ENCODE measurements at regions not wholly inside any gene's neighbourhood (a gene's known extent, or its start where the extent isn't known, plus 50 kb on each side); places are given as distances from the start of the nearest gene placed in this dataset.

GRCh38 chr2:157168501-157168900 lies 89.0 kb upstream of the GALNT5 start:
- Histone ChIP-seq H3K36me3 (ENCODE audit: insufficient read depth, low read length) (no peaks in the 10 kb centered on the region), H3K4me3 (ENCODE audit: low read length) (no peak overlapping the region), H3K4me1 (ENCODE audit: insufficient read depth, low read length) (no peaks in the 10 kb centered on the region), H3K27me3 (ENCODE audit: insufficient read depth, low read length, poor library complexity, severe bottlenecking) (no peaks in the 10 kb centered on the region), H3K9me3 (ENCODE audit: low read length) (no peaks in the 10 kb centered on the region), H3K27ac (ENCODE audit: low read depth, low read length) (no peak overlapping the region)
- no peak overlapping the region for H3K4me3 Mint-ChIP-seq
- H3K36me3 Mint-ChIP-seq = no peaks in the 10 kb centered on the region
- H3K4me1 Mint-ChIP-seq = no peaks in the 10 kb centered on the region
- peaks cover 0 to 2% of the 10 kb centered on the region in 2 donors for H3K27me3 Mint-ChIP-seq
- ChIA-PET CTCF (no interaction called here), POLR2A (no interaction called here)
- DNase-seq = no peak
- H3K9me3 Mint-ChIP-seq = no peaks in the 10 kb centered on the region
- H3K27ac Mint-ChIP-seq = no peak overlapping the region

- Histone ChIP-seq H3K36me3 (ENCODE audit: insufficient read depth, low read length) (no peaks in the 10 kb centered on the region), H3K27me3 (ENCODE audit: insufficient read depth, low read length, poor library complexity, severe bottlenecking) (no peaks in the 10 kb centered on the region), H3K27ac (ENCODE audit: low read depth, low read length) (no peak overlapping the region), H3K9me3 (ENCODE audit: low read length) (no peaks in the 10 kb centered on the region), H3K4me1 (ENCODE audit: insufficient read depth, low read length) (no peaks in the 10 kb centered on the region), H3K4me3 (ENCODE audit: low read length) (no peak overlapping the region)
- ChIA-PET POLR2A (no interaction called here), CTCF (no interaction called here)
- no peak for DNase-seq
- H3K9me3 Mint-ChIP-seq = no peaks in the 10 kb centered on the region
- peaks cover 2 to 5% of the 10 kb centered on the region in 2 donors for H3K27me3 Mint-ChIP-seq
- no peaks in the 10 kb centered on the region for H3K4me1 Mint-ChIP-seq
- no peak overlapping the region for H3K27ac Mint-ChIP-seq
- no peaks in the 10 kb centered on the region for H3K36me3 Mint-ChIP-seq
- no peak overlapping the region for H3K4me3 Mint-ChIP-seq
These were observed 87.6 kb upstream of the GALNT5 start for GRCh38 chr2:157169889-157170288.

- no peak overlapping the region for H3K27ac ChIP-seq (ENCODE audit: low read depth, low read length)
- no peak overlapping the region for H3K27ac Mint-ChIP-seq
- H3K4me1 ChIP-seq (ENCODE audit: insufficient read depth, low read length) = no peaks in the 10 kb centered on the region
- no peaks in the 10 kb centered on the region for H3K9me3 Mint-ChIP-seq
- DNase-seq = no peak
- H3K27me3 ChIP-seq (ENCODE audit: insufficient read depth, low read length, poor library complexity, severe bottlenecking) = no peaks in the 10 kb centered on the region
- H3K36me3 Mint-ChIP-seq = no peaks in the 10 kb centered on the region
- H3K4me3 ChIP-seq (ENCODE audit: low read length) = no peak overlapping the region
- no peaks in the 10 kb centered on the region for H3K9me3 ChIP-seq (ENCODE audit: low read length)
- POLR2A ChIA-PET = no interaction called here
- no peak overlapping the region for H3K4me3 Mint-ChIP-seq
- H3K4me1 Mint-ChIP-seq = no peaks in the 10 kb centered on the region
- CTCF ChIA-PET = no interaction called here
- H3K36me3 ChIP-seq (ENCODE audit: insufficient read depth, low read length) = no peaks in the 10 kb centered on the region
- H3K27me3 Mint-ChIP-seq = peaks cover 2 to 5% of the 10 kb centered on the region in 2 donors
These were observed 87.2 kb upstream of the GALNT5 start for GRCh38 chr2:157170299-157170698.

- H3K4me3 Mint-ChIP-seq = no peak overlapping the region
- no peaks in the 10 kb centered on the region for H3K27me3 ChIP-seq (ENCODE audit: insufficient read depth, low read length, poor library complexity, severe bottlenecking)
- peaks cover 2 to 5% of the 10 kb centered on the region in 2 donors for H3K27me3 Mint-ChIP-seq
- ChIA-PET POLR2A (no interaction called here), CTCF (no interaction called here)
- no peak overlapping the region for H3K27ac ChIP-seq (ENCODE audit: low read depth, low read length)
- no peaks in the 10 kb centered on the region for H3K9me3 Mint-ChIP-seq
- H3K4me1 Mint-ChIP-seq = no peaks in the 10 kb centered on the region
- DNase-seq = no peak
- H3K36me3 ChIP-seq (ENCODE audit: insufficient read depth, low read length) = no peaks in the 10 kb centered on the region
- H3K36me3 Mint-ChIP-seq = no peaks in the 10 kb centered on the region
- H3K27ac Mint-ChIP-seq = no peak overlapping the region
- H3K9me3 ChIP-seq (ENCODE audit: low read length) = no peaks in the 10 kb centered on the region
- no peak overlapping the region for H3K4me3 ChIP-seq (ENCODE audit: low read length)
- H3K4me1 ChIP-seq (ENCODE audit: insufficient read depth, low read length) = no peaks in the 10 kb centered on the region
These were observed 85.3 kb upstream of the GALNT5 start for GRCh38 chr2:157172239-157172638.

- no peak overlapping the region for H3K4me3 Mint-ChIP-seq
- no peak for DNase-seq
- Histone ChIP-seq H3K4me3 (ENCODE audit: low read length) (no peak overlapping the region), H3K9me3 (ENCODE audit: low read length) (no peaks in the 10 kb centered on the region), H3K4me1 (ENCODE audit: insufficient read depth, low read length) (no peaks in the 10 kb centered on the region), H3K27ac (ENCODE audit: low read depth, low read length) (no peak overlapping the region), H3K27me3 (ENCODE audit: insufficient read depth, low read length, poor library complexity, severe bottlenecking) (no peaks in the 10 kb centered on the region), H3K36me3 (ENCODE audit: insufficient read depth, low read length) (no peaks in the 10 kb centered on the region)
- CTCF ChIA-PET = no interaction called here
- H3K27ac Mint-ChIP-seq = no peak overlapping the region
- H3K36me3 Mint-ChIP-seq = no peaks in the 10 kb centered on the region
- H3K27me3 Mint-ChIP-seq = peaks cover 2 to 5% of the 10 kb centered on the region in 2 donors
- POLR2A ChIA-PET = no interaction called here
- no peaks in the 10 kb centered on the region for H3K4me1 Mint-ChIP-seq
- no peaks in the 10 kb centered on the region for H3K9me3 Mint-ChIP-seq
These were observed 84.5 kb upstream of the GALNT5 start for GRCh38 chr2:157172866-157173578.

- H3K4me1 ChIP-seq (ENCODE audit: insufficient read depth, low read length) = no peaks in the 10 kb centered on the region
- Mint-ChIP-seq H3K27ac (no peak overlapping the region), H3K9me3 (no peaks in the 10 kb centered on the region), H3K27me3 (peaks cover 2 to 5% of the 10 kb centered on the region in 2 donors), H3K4me3 (no peak overlapping the region), H3K4me1 (no peaks in the 10 kb centered on the region), H3K36me3 (no peaks in the 10 kb centered on the region)
- H3K27ac ChIP-seq (ENCODE audit: low read depth, low read length) = no peak overlapping the region
- ChIA-PET CTCF (interaction anchor here (1.4 kb wide), 1 partner anchor 10 kb away, joined by 3 read pairs; no protein-coding TSS in a partner anchor), POLR2A (no interaction called here)
- DNase-seq = no peak
- no peak overlapping the region for H3K4me3 ChIP-seq (ENCODE audit: low read length)
- no peaks in the 10 kb centered on the region for H3K36me3 ChIP-seq (ENCODE audit: insufficient read depth, low read length)
- no peaks in the 10 kb centered on the region for H3K27me3 ChIP-seq (ENCODE audit: insufficient read depth, low read length, poor library complexity, severe bottlenecking)
- no peaks in the 10 kb centered on the region for H3K9me3 ChIP-seq (ENCODE audit: low read length)
These were observed 83.7 kb upstream of the GALNT5 start for GRCh38 chr2:157173740-157174184.

- no peak overlapping the region for H3K4me3 Mint-ChIP-seq
- DNase-seq = no peak
- Histone ChIP-seq H3K27me3 (ENCODE audit: insufficient read depth, low read length, poor library complexity, severe bottlenecking) (no peaks in the 10 kb centered on the region), H3K4me1 (ENCODE audit: insufficient read depth, low read length) (no peaks in the 10 kb centered on the region), H3K9me3 (ENCODE audit: low read length) (no peaks in the 10 kb centered on the region), H3K27ac (ENCODE audit: low read depth, low read length) (no peak overlapping the region), H3K4me3 (ENCODE audit: low read length) (no peak overlapping the region), H3K36me3 (ENCODE audit: insufficient read depth, low read length) (no peaks in the 10 kb centered on the region)
- ChIA-PET POLR2A (no interaction called here), CTCF (interaction anchor here (1.4 kb wide), 1 partner anchor 9 kb away, joined by 3 read pairs; no protein-coding TSS in a partner anchor)
- no peaks in the 10 kb centered on the region for H3K4me1 Mint-ChIP-seq
- H3K27ac Mint-ChIP-seq = no peak overlapping the region
- no peaks in the 10 kb centered on the region for H3K9me3 Mint-ChIP-seq
- peaks cover 2 to 5% of the 10 kb centered on the region in 2 donors for H3K27me3 Mint-ChIP-seq
- no peaks in the 10 kb centered on the region for H3K36me3 Mint-ChIP-seq
These were observed 83.2 kb upstream of the GALNT5 start for GRCh38 chr2:157174321-157174720.

- peaks cover 2 to 5% of the 10 kb centered on the region in 2 donors for H3K27me3 Mint-ChIP-seq
- no peaks in the 10 kb centered on the region for H3K9me3 Mint-ChIP-seq
- no peaks in the 10 kb centered on the region for H3K36me3 Mint-ChIP-seq
These were observed 80.9 kb upstream of the GALNT5 start for GRCh38 chr2:157176602-157177001.

More at GRCh38 chr2:157176602-157177001, 80.9 kb upstream of the GALNT5 start:
- Mint-ChIP-seq H3K4me3 (no peak overlapping the region), H3K4me1 (no peaks in the 10 kb centered on the region), H3K27ac (no peak overlapping the region)
- H3K4me1 ChIP-seq (ENCODE audit: insufficient read depth, low read length) = no peaks in the 10 kb centered on the region
- DNase-seq = no peak
- H3K9me3 ChIP-seq (ENCODE audit: low read length) = no peaks in the 10 kb centered on the region
- H3K4me3 ChIP-seq (ENCODE audit: low read length) = no peak overlapping the region
- H3K27me3 ChIP-seq (ENCODE audit: insufficient read depth, low read length, poor library complexity, severe bottlenecking) = no peaks in the 10 kb centered on the region
- H3K27ac ChIP-seq (ENCODE audit: low read depth, low read length) = no peak overlapping the region
- ChIA-PET POLR2A (no interaction called here), CTCF (no interaction called here)
- no peaks in the 10 kb centered on the region for H3K36me3 ChIP-seq (ENCODE audit: insufficient read depth, low read length)
